PC-3 (cell line): ENCODE measurements at regions not wholly inside any gene's neighbourhood (a gene's known extent, or its start where the extent isn't known, plus 50 kb on each side); places are given as distances from the start of the nearest gene placed in this dataset.
"Not testable (repeated sequence)": the region's sequence is repeated elsewhere in the genome, so short reads cannot be mapped to it uniquely, and the experiment has no call there.

Source experiments
- ATAC-seq: fragments of 200-7000 bp; cut with Tn5 transposase; 2 replicates; pipeline ENCODE4 v1.9.1; 2020; ENCODE audit warnings: mild to moderate bottlenecking, moderate library complexity
- BruUV-seq: library from RNA; stranded (reverse); fragments of 400-500 nt; replicated peaks from 2 replicates; lab custom pipeline; 2021; lab: Mats Ljungman, UMichigan
- CTCF ChIA-PET: fragments of 300-600 bp; sonication (Branson Sonifier 250); formaldehyde crosslinking; loops from one replicate; lab custom pipeline; 2022; ENCODE audit warnings: antibody characterized with exemption; lab: Charles Lee
- POLR2A ChIA-PET: fragments of 300-600 bp; sonication (Branson Sonifier 250); formaldehyde crosslinking; loops from one replicate; lab custom pipeline; 2022; ENCODE audit warnings: antibody characterized with exemption; ENCODE audit not compliant: unreplicated experiment; lab: Charles Lee
- DNase-seq: peaks from one replicate; pipeline ENCODE4 v3.0.0-alpha.2; 2015
- H2AFZ ChIP-seq: fragments of 300-600 bp; sonication (generic); 2 replicates; pipeline ENCODE4 v1.6.0; 2016; ENCODE audit warnings: antibody characterized with exemption, low read length
- H3F3A ChIP-seq: fragments of 300-600 bp; sonication (generic); one replicate; pipeline ENCODE4 v1.6.0; 2017; ENCODE audit warnings: antibody characterized with exemption, low read length, control low read depth, mild to moderate bottlenecking; ENCODE audit not compliant: unreplicated experiment
- H3K27ac ChIP-seq: fragments of 300-600 bp; sonication (generic); 2 replicates; pipeline ENCODE4 v1.5.1; 2016; ENCODE audit warnings: mild to moderate bottlenecking, low read length
- H3K27me3 ChIP-seq: fragments of 300-600 bp; sonication (generic); 2 replicates; pipeline ENCODE4 v1.6.1; 2016; ENCODE audit warnings: low read length, mixed read lengths
- H3K36me3 ChIP-seq: fragments of 300-600 bp; sonication (generic); 2 replicates; pipeline ENCODE4 v1.6.1; 2016; ENCODE audit warnings: low read depth, mixed run types, low read length, mixed read lengths
- H3K4me1 ChIP-seq: fragments of 300-600 bp; sonication (generic); 2 replicates; pipeline ENCODE4 v1.5.1; 2016; ENCODE audit warnings: low read length; ENCODE audit not compliant: insufficient read depth
- H3K4me2 ChIP-seq: fragments of 300-600 bp; sonication (generic); 2 replicates; pipeline ENCODE4 v1.6.0; 2016; ENCODE audit warnings: low read length
- H3K4me3 ChIP-seq: fragments of 300-600 bp; sonication (generic); 2 replicates; pipeline ENCODE4 v1.5.1; 2016; ENCODE audit warnings: mild to moderate bottlenecking, low read length, mixed read lengths
- H3K79me2 ChIP-seq: fragments of 300-600 bp; sonication (generic); 2 replicates; pipeline ENCODE4 v1.6.1; 2017; ENCODE audit warnings: low read length, mixed read lengths
- H3K9ac ChIP-seq: fragments of 300-600 bp; sonication (generic); 2 replicates; pipeline ENCODE4 v1.6.0; 2016; ENCODE audit warnings: mild to moderate bottlenecking, low read length
- H3K9me2 ChIP-seq: fragments of 300-600 bp; sonication (generic); replicated peaks from 2 replicates; pipeline ENCODE4 v1.6.1; 2016; ENCODE audit warnings: mixed run types, low read length, mixed read lengths
- H3K9me3 ChIP-seq: fragments of 300-600 bp; sonication (generic); 2 replicates; pipeline ENCODE4 v1.6.1; 2016; ENCODE audit warnings: low read length, mixed read lengths
- H4K20me1 ChIP-seq: fragments of 300-600 bp; sonication (generic); 2 replicates; pipeline ENCODE4 v1.6.1; 2016; ENCODE audit warnings: low read length, mixed read lengths
- EZH2 ChIP-seq: fragments of 300-600 bp; sonication (generic); IDR thresholded peaks from one replicate; pipeline ENCODE4 v1.6.1; 2017; ENCODE audit warnings: antibody characterized with exemption, mild to moderate bottlenecking, low read length; ENCODE audit not compliant: unreplicated experiment
- EZH2phosphoT487 ChIP-seq: fragments of 300-600 bp; sonication (generic); IDR thresholded peaks from 2 replicates; pipeline ENCODE4 v1.6.1; 2018; ENCODE audit warnings: mild to moderate bottlenecking, antibody characterized with exemption, low read length, borderline replicate concordance
- intact Hi-C: fragments of 100-400 bp; cut with micrococcal nuclease; formaldehyde crosslinking; loops from 2 replicates; pipeline ENCODE4 v1.9.0; 2023
- TF ChIP-seq, protein P1 (sequence below): fragments of 300-600 bp; sonication (generic); conservative IDR thresholded peaks from 2 replicates; pipeline ENCODE4 v1.5.1; 2017; ENCODE audit warnings: antibody characterized with exemption, low read depth, mild to moderate bottlenecking, low read length

DNA sequence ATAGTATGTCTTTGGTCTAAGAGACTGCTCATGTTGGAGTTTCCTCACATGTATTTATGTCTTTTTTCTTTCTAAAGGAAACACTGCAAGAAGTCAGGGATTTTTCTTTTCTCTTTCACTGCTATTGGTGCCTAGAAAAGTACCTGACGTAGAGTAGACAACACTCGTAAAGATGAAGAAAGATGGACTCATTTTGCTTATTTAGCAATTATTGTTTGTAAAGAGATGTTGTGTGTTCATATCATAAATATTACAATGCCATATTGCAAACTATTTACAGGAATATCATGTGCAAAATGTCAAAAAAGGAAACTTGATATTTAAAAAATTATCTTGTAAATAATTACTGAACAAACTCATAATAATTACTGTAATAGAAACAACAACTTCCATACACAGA is 2711.5 kb upstream of the PCDH20 start:
- ATAC-seq (no peak), DNase-seq (no peak)
- Histone ChIP-seq H3K4me2 (no peak overlapping the region), H3K79me2 (no peaks in the 10 kb centered on the region), H3K4me3 (no peak overlapping the region), H3K27me3 (no peaks in the 10 kb centered on the region), H4K20me1 (no peaks in the 10 kb centered on the region), H3K4me1 (no peaks in the 10 kb centered on the region), H3K9ac (no peak overlapping the region), H3K9me2 (no peaks in the 10 kb centered on the region), H3K36me3 (no peaks in the 10 kb centered on the region), H3K27ac (no peak overlapping the region), H3K9me3 (no peaks in the 10 kb centered on the region), H3F3A (no peaks in the 10 kb centered on the region), H2AFZ (no peak overlapping the region)
- POLR2A ChIA-PET: no interaction called here
- intact Hi-C loops: no loop called here
- TF ChIP-seq EZH2 (no peak), EZH2phosphoT487 (no peak)
- TF ChIP-seq, protein P1, sequence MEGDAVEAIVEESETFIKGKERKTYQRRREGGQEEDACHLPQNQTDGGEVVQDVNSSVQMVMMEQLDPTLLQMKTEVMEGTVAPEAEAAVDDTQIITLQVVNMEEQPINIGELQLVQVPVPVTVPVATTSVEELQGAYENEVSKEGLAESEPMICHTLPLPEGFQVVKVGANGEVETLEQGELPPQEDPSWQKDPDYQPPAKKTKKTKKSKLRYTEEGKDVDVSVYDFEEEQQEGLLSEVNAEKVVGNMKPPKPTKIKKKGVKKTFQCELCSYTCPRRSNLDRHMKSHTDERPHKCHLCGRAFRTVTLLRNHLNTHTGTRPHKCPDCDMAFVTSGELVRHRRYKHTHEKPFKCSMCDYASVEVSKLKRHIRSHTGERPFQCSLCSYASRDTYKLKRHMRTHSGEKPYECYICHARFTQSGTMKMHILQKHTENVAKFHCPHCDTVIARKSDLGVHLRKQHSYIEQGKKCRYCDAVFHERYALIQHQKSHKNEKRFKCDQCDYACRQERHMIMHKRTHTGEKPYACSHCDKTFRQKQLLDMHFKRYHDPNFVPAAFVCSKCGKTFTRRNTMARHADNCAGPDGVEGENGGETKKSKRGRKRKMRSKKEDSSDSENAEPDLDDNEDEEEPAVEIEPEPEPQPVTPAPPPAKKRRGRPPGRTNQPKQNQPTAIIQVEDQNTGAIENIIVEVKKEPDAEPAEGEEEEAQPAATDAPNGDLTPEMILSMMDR: no peak
- CTCF ChIA-PET: interaction anchor here (0.6 kb wide), 1 partner anchor 429 kb away, joined by 4 read pairs; no protein-coding TSS in a partner anchor
- no TSS peak for BruUV-seq

DNA sequence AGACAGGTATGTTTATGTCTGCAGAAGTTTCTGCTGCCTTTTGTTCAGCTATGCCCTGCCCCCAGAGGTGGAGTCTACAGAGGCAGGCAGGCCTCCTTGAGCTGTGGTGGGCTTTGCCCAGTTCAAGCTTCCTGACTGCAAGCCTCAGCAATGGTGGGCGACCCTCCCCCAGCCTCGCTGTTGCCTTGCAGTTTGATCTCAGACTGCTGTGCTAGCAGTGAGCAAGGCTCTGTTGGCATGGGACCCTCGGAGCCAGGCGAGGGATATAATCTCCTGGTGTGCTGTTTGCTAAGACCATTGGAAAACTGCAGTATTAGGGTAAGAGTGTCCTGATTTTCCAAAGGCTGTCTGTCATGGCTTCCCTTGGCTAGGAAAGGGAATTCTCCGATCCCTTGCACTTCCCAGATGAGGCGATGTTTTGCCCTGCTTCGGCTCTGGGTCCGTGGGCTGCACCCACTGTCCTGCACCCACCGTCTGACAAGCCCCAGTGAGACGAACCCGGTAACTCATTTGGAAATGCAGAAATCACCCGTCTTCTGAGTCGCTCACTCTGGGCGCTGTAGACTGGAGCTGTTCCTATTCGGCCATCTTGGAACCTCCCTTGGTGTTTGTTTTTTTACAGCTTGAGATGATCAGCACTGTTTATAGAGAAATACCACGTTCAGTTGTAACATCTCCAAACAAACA is 2705.5 kb upstream of the PCDH20 start:
- DNase-seq, intact Hi-C loops, H3K79me2 ChIP-seq, H3K4me3 ChIP-seq, CTCF ChIA-PET, H3K36me3 ChIP-seq, H2AFZ ChIP-seq, H3K9ac ChIP-seq, POLR2A ChIA-PET, H3F3A ChIP-seq, H3K27ac ChIP-seq, H4K20me1 ChIP-seq, BruUV-seq, H3K4me1 ChIP-seq, H3K27me3 ChIP-seq, H3K4me2 ChIP-seq, H3K9me3 ChIP-seq, ATAC-seq, H3K9me2 ChIP-seq: not testable (repeated sequence)

DNA sequence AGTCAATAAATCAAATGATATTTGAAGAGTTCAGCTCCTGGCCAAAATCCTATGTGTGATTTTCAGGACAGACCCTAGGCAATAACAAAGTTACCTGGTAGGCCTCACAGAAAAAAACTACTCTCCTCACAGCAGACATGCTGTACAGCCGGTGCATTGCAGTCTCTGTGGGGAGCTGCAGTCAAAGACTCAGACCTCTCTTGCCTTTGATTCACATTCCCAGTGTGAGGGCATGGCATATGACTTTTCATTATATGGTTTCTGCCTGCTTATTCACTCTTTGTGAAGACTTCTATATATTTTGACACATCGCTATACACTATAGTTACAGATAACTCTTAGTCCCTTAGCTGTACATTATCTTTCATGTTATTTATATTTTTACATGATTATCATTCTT is 2684.3 kb upstream of the PCDH20 start:
- Histone ChIP-seq H3K4me2 (no peak overlapping the region), H3F3A (no peaks in the 10 kb centered on the region), H3K4me1 (no peaks in the 10 kb centered on the region), H3K79me2 (no peaks in the 10 kb centered on the region), H2AFZ (no peak overlapping the region), H3K9me2 (no peaks in the 10 kb centered on the region), H3K36me3 (no peaks in the 10 kb centered on the region), H3K4me3 (no peak overlapping the region), H4K20me1 (no peaks in the 10 kb centered on the region), H3K27me3 (no peaks in the 10 kb centered on the region), H3K27ac (no peak overlapping the region), H3K9ac (no peak overlapping the region), H3K9me3 (no peaks in the 10 kb centered on the region)
- ChIA-PET POLR2A (no interaction called here), CTCF (no interaction called here)
- no peak for DNase-seq
- intact Hi-C loops: no loop called here
- TF ChIP-seq, protein P1: no peak
- TF ChIP-seq EZH2: no peak
- TF ChIP-seq EZH2phosphoT487: no peak
- BruUV-seq: no TSS peak
- ATAC-seq: no peak
